ENCODE measurements at regions not wholly inside any gene's neighbourhood (a gene's known extent, or its start where the extent isn't known, plus 50 kb on each side); places are given as distances from the start of the nearest gene placed in this dataset.
A peak's percentile ranks its signal among the peaks of the same experiment; 100 is the strongest.

GRCh38 chr2:238691596-238692491 lies 156.0 kb upstream of the TWIST2 start:
- no peak for DNase-seq

GRCh38 chr2:238692562-238692961 lies 155.3 kb upstream of the TWIST2 start:
- no peak for DNase-seq

- DNase-seq: no peak
Observed at GRCh38 chr2:238693337-238694093, 154.4 kb upstream of the TWIST2 start.

- no peak for DNase-seq
Observed at GRCh38 chr2:238694136-238694755, 153.6 kb upstream of the TWIST2 start.

- DNase-seq: no peak
Observed at GRCh38 chr2:238694922-238695321, 153.0 kb upstream of the TWIST2 start.

- peak in 1 of 2 donors; percentile 8 for DNase-seq
Observed at GRCh38 chr2:238695538-238695937, 152.3 kb upstream of the TWIST2 start.

- no peak for DNase-seq
Observed at GRCh38 chr2:238696331-238696730, 151.6 kb upstream of the TWIST2 start.

GRCh38 chr2:238696786-238697185 lies 151.1 kb upstream of the TWIST2 start:
- DNase-seq: no peak

GRCh38 chr2:238697193-238698071 lies 150.5 kb upstream of the TWIST2 start:
- no peak for DNase-seq

- DNase-seq: no peak
Observed at GRCh38 chr2:238698072-238698352, 149.9 kb upstream of the TWIST2 start.

GRCh38 chr2:238698451-238699306 lies 149.2 kb upstream of the TWIST2 start:
- DNase-seq: no peak

- no peak for DNase-seq
Observed at GRCh38 chr2:238699307-238700116, 148.4 kb upstream of the TWIST2 start.

- DNase-seq: no peak
Observed at GRCh38 chr2:238700117-238700457, 147.8 kb upstream of the TWIST2 start.

- DNase-seq: no peak
Observed at GRCh38 chr2:238700506-238701340, 147.2 kb upstream of the TWIST2 start.

GRCh38 chr2:238701341-238702206 lies 146.3 kb upstream of the TWIST2 start:
- no peak for DNase-seq

- DNase-seq: no peak
Observed at GRCh38 chr2:238702276-238703052, 145.4 kb upstream of the TWIST2 start.

GRCh38 chr2:238703053-238703415 lies 144.9 kb upstream of the TWIST2 start:
- DNase-seq: no peak

GRCh38 chr2:238703436-238703835 lies 144.4 kb upstream of the TWIST2 start:
- no peak for DNase-seq

Measured in hippocampal formation (tissue), 2 donors.